ENCODE measurements at regions not wholly inside any gene's neighbourhood (a gene's known extent, or its start where the extent isn't known, plus 50 kb on each side); places are given as distances from the start of the nearest gene placed in this dataset.

DNA sequence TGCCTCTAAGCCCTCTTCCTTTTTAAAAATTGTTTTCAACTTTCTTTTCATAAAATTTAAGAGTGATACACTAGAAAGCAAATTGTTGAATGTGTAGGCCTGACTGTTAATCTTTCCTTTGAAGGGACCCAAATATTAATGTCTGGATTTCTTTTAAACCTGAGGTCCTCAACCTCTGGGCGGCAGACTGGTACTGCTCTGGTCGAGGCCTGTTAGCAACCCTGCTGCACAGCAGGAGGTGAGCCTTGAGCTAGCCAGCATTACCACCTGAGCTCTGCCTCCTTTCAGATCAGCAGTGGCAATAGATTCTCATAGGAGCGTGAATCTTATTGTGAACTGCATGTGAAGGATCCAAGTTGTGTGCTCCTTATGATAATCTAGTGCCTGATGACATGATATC, 191.2 kb downstream of the MANEA start:
- WGBS (ENCODE audit: insufficient coverage, insufficient read length): no CpG with 5 or more reads among the region's 3 CpGs
- H3K9me3 ChIP-seq (ENCODE audit: control insufficient read depth, insufficient read depth, low read length): no peaks in the 10 kb centered on the region
- DNase-seq (ENCODE audit: low read depth, low spot score): peak; percentile 20

GRCh38 chr6:95777338-95777737, 200.0 kb downstream of the MANEA start:
- no peak for DNase-seq (ENCODE audit: low read depth, low spot score)
- H3K4me1 ChIP-seq (ENCODE audit: control insufficient read depth, insufficient read depth, low read length): no peaks in the 10 kb centered on the region
- H3K9me3 ChIP-seq (ENCODE audit: control insufficient read depth, insufficient read depth, low read length): no peaks in the 10 kb centered on the region
- no peak overlapping the region for H3K27ac ChIP-seq (ENCODE audit: low read length)
- no peaks in the 10 kb centered on the region for H3K36me3 ChIP-seq (ENCODE audit: control insufficient read depth, insufficient read depth, low read length)
- WGBS (ENCODE audit: insufficient coverage, insufficient read length): no CpG with 5 or more reads among the region's 2 CpGs
- H3K4me3 ChIP-seq (ENCODE audit: low read length): no peak overlapping the region
- H3K27me3 ChIP-seq (ENCODE audit: control insufficient read depth, insufficient read depth, low read length): no peaks in the 10 kb centered on the region

More for the DNA sequence above, 191.2 kb downstream of the MANEA start:
- no peaks in the 10 kb centered on the region for H3K27me3 ChIP-seq (ENCODE audit: control insufficient read depth, insufficient read depth, low read length)
- H3K4me1 ChIP-seq (ENCODE audit: control insufficient read depth, insufficient read depth, low read length): no peaks in the 10 kb centered on the region
- H3K27ac ChIP-seq (ENCODE audit: low read length): no peak overlapping the region
- H3K36me3 ChIP-seq (ENCODE audit: control insufficient read depth, insufficient read depth, low read length): no peaks in the 10 kb centered on the region
- no peak overlapping the region for H3K4me3 ChIP-seq (ENCODE audit: low read length)

DNA sequence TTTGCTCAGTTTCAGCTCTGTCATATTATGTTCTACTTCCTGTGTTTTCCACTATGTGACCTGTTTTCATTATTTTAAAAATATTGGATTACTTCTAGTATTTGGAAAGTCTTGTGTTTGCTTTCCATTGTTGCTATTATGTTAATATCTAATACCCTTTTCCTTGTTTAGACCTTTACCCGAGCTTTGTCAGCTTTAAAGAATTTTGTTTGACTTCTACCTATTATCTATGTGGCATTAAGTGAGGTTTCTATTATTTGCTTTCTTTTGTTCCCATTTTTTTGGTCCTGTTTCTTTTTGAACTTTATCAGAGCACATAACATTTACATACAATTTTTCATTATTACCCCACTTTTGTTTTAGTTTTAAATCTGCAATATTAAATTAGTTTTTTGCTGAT, 202.7 kb downstream of the MANEA start:
- Histone ChIP-seq H3K9me3 (ENCODE audit: control insufficient read depth, insufficient read depth, low read length) (no peaks in the 10 kb centered on the region), H3K4me3 (ENCODE audit: low read length) (no peak overlapping the region), H3K4me1 (ENCODE audit: control insufficient read depth, insufficient read depth, low read length) (no peaks in the 10 kb centered on the region), H3K27ac (ENCODE audit: low read length) (no peak overlapping the region), H3K27me3 (ENCODE audit: control insufficient read depth, insufficient read depth, low read length) (no peaks in the 10 kb centered on the region), H3K36me3 (ENCODE audit: control insufficient read depth, insufficient read depth, low read length) (no peaks in the 10 kb centered on the region)
- no peak for DNase-seq (ENCODE audit: low read depth, low spot score)
- WGBS (ENCODE audit: insufficient coverage, insufficient read length): no CpG with 5 or more reads among the region's 1 CpG

DNA sequence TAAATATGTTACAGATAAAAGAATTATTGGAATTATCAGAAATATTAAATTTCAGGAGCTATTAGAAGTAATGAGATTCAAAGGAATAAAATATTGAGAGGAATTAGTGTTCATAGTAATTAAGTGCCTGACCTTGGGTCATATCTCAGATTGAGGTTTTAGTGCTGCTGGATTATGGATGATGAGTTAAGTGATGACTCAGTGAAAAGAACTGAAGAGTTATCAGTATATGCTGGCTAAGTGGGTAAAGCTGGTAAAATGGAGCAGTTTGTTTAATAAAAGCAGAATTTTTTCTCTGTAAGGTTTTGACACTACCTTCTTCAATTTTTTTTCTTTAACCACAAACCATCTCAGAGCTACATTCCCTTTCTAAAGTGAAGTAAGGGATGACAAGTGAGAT, 206.7 kb downstream of the MANEA start:
- Histone ChIP-seq H3K36me3 (ENCODE audit: control insufficient read depth, insufficient read depth, low read length) (no peaks in the 10 kb centered on the region), H3K4me3 (ENCODE audit: low read length) (no peak overlapping the region), H3K27me3 (ENCODE audit: control insufficient read depth, insufficient read depth, low read length) (no peaks in the 10 kb centered on the region), H3K9me3 (ENCODE audit: control insufficient read depth, insufficient read depth, low read length) (no peaks in the 10 kb centered on the region), H3K4me1 (ENCODE audit: control insufficient read depth, insufficient read depth, low read length) (no peaks in the 10 kb centered on the region), H3K27ac (ENCODE audit: low read length) (no peak overlapping the region)
- no peak for DNase-seq (ENCODE audit: low read depth, low spot score)

DNA sequence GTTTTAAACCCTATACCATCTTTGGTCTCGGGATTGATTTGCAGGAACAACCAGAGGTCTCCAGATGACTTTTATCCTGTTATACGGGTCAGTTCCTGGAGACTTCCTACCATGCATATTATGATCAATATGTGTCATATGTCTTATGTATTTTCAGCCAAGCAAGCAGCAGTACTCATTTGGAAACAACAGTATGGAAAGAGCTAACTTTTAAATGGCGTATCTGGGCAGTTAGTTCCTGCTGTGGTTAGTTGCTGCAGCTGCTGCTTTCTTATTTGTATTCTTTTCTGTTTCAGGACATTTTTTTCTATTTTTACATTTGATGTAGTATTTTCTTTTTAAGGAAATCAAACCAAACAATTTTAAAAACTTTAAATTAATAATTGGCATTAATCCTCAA, 207.5 kb downstream of the MANEA start:
- Histone ChIP-seq H3K36me3 (ENCODE audit: control insufficient read depth, insufficient read depth, low read length) (no peaks in the 10 kb centered on the region), H3K4me1 (ENCODE audit: control insufficient read depth, insufficient read depth, low read length) (no peaks in the 10 kb centered on the region), H3K4me3 (ENCODE audit: low read length) (no peak overlapping the region), H3K27ac (ENCODE audit: low read length) (no peak overlapping the region), H3K27me3 (ENCODE audit: control insufficient read depth, insufficient read depth, low read length) (no peaks in the 10 kb centered on the region), H3K9me3 (ENCODE audit: control insufficient read depth, insufficient read depth, low read length) (no peaks in the 10 kb centered on the region)
- WGBS (ENCODE audit: insufficient coverage, insufficient read length): no CpG with 5 or more reads among the region's 3 CpGs
- no peak for DNase-seq (ENCODE audit: low read depth, low spot score)

GRCh38 chr6:95785785-95786184, 208.4 kb downstream of the MANEA start:
- Histone ChIP-seq H3K27ac (ENCODE audit: low read length) (no peak overlapping the region), H3K9me3 (ENCODE audit: control insufficient read depth, insufficient read depth, low read length) (no peaks in the 10 kb centered on the region), H3K27me3 (ENCODE audit: control insufficient read depth, insufficient read depth, low read length) (no peaks in the 10 kb centered on the region), H3K36me3 (ENCODE audit: control insufficient read depth, insufficient read depth, low read length) (no peaks in the 10 kb centered on the region), H3K4me3 (ENCODE audit: low read length) (no peak overlapping the region), H3K4me1 (ENCODE audit: control insufficient read depth, insufficient read depth, low read length) (no peaks in the 10 kb centered on the region)
- no CpG with 5 or more reads among the region's 2 CpGs for WGBS (ENCODE audit: insufficient coverage, insufficient read length)
- DNase-seq (ENCODE audit: low read depth, low spot score): no peak

DNA sequence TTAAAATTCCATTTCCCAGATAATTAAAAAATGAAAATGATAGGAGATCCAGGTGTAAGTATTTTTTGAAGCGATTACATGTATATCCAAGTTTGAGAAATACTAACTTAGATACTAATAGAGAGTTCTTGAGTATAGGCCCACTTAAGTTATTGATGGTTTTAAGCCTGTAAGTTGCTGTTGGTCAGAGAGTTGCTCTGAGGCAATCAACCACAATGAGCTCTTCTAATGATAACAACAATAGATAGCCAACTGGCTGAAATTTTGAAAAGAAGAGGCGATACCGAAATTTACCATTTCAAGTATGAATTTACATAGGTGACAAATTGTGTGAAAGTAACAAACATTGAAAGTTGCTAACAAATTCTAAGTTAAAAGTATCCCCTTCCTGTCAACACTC, 209.5 kb downstream of the MANEA start:
- H3K27me3 ChIP-seq (ENCODE audit: control insufficient read depth, insufficient read depth, low read length): no peaks in the 10 kb centered on the region
- no peak overlapping the region for H3K27ac ChIP-seq (ENCODE audit: low read length)
- no peaks in the 10 kb centered on the region for H3K36me3 ChIP-seq (ENCODE audit: control insufficient read depth, insufficient read depth, low read length)
- H3K4me3 ChIP-seq (ENCODE audit: low read length): no peak overlapping the region
- WGBS (ENCODE audit: insufficient coverage, insufficient read length): no CpG with 5 or more reads among the region's 3 CpGs
- H3K4me1 ChIP-seq (ENCODE audit: control insufficient read depth, insufficient read depth, low read length): no peaks in the 10 kb centered on the region
- DNase-seq (ENCODE audit: low read depth, low spot score): no peak
- no peaks in the 10 kb centered on the region for H3K9me3 ChIP-seq (ENCODE audit: control insufficient read depth, insufficient read depth, low read length)

GRCh38 chr6:95790787-95791186, 213.5 kb downstream of the MANEA start:
- no CpG with 5 or more reads among the region's 7 CpGs for WGBS (ENCODE audit: insufficient coverage, insufficient read length)
- no peaks in the 10 kb centered on the region for H3K4me1 ChIP-seq (ENCODE audit: control insufficient read depth, insufficient read depth, low read length)
- H3K27ac ChIP-seq (ENCODE audit: low read length): no peak overlapping the region
- no peaks in the 10 kb centered on the region for H3K27me3 ChIP-seq (ENCODE audit: control insufficient read depth, insufficient read depth, low read length)
- no peaks in the 10 kb centered on the region for H3K36me3 ChIP-seq (ENCODE audit: control insufficient read depth, insufficient read depth, low read length)
- H3K4me3 ChIP-seq (ENCODE audit: low read length): no peak overlapping the region
- no peak for DNase-seq (ENCODE audit: low read depth, low spot score)
- H3K9me3 ChIP-seq (ENCODE audit: control insufficient read depth, insufficient read depth, low read length): no peaks in the 10 kb centered on the region

- Histone ChIP-seq H3K36me3 (ENCODE audit: control insufficient read depth, insufficient read depth, low read length) (no peaks in the 10 kb centered on the region), H3K4me1 (ENCODE audit: control insufficient read depth, insufficient read depth, low read length) (no peaks in the 10 kb centered on the region), H3K27ac (ENCODE audit: low read length) (no peak overlapping the region), H3K27me3 (ENCODE audit: control insufficient read depth, insufficient read depth, low read length) (no peaks in the 10 kb centered on the region), H3K4me3 (ENCODE audit: low read length) (no peak overlapping the region), H3K9me3 (ENCODE audit: control insufficient read depth, insufficient read depth, low read length) (no peaks in the 10 kb centered on the region)
- DNase-seq (ENCODE audit: low read depth, low spot score): no peak
Measured at GRCh38 chr6:95794749-95795148, 217.4 kb downstream of the MANEA start.

DNA sequence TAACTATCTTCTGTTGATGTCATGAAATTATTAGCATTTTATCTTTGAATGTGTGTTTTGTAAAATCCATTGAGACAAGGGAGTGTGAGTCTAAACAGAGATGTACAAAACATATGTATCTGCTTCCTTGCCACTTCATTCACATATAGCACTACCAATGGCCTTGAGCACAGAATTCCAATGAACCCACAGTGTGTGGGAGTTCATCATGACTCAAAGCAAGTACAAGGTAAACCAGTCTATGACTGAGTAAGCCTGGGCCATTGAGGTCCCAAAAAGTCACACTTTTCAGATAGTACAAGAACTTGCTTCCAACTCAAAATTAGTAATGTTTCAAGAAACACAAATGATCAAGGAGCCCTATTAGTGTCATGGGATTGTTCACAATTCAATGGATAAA, 218.6 kb downstream of the MANEA start:
- Histone ChIP-seq H3K4me3 (ENCODE audit: low read length) (no peak overlapping the region), H3K9me3 (ENCODE audit: control insufficient read depth, insufficient read depth, low read length) (no peaks in the 10 kb centered on the region), H3K4me1 (ENCODE audit: control insufficient read depth, insufficient read depth, low read length) (no peaks in the 10 kb centered on the region), H3K27ac (ENCODE audit: low read length) (no peak overlapping the region), H3K27me3 (ENCODE audit: control insufficient read depth, insufficient read depth, low read length) (no peaks in the 10 kb centered on the region), H3K36me3 (ENCODE audit: control insufficient read depth, insufficient read depth, low read length) (no peaks in the 10 kb centered on the region)
- DNase-seq (ENCODE audit: low read depth, low spot score): no peak

DNA sequence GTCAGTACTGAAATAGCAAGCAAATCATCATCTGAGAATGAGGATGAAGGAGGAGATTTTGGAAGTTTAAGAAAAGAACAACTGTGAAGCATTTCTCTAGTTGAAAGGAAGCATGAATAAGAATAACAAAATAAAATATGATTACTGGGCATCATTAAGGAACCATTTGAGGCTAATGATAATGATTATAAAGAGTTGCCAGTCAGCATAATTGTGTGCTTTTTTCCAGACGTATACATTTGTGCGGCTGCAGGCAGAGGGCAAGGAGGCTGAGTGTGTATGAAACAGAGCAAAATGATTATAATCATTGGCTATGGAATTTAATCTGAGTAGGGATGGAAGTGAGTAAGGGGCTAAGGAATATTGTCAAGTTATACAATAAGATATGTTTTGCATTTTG, 218.7 kb upstream of the FUT9 start:
- Histone ChIP-seq H3K4me3 (ENCODE audit: low read length) (no peak overlapping the region), H3K9me3 (ENCODE audit: control insufficient read depth, insufficient read depth, low read length) (no peaks in the 10 kb centered on the region), H3K4me1 (ENCODE audit: control insufficient read depth, insufficient read depth, low read length) (no peaks in the 10 kb centered on the region), H3K36me3 (ENCODE audit: control insufficient read depth, insufficient read depth, low read length) (no peaks in the 10 kb centered on the region), H3K27ac (ENCODE audit: low read length) (no peak overlapping the region), H3K27me3 (ENCODE audit: control insufficient read depth, insufficient read depth, low read length) (peaks cover 1% of the 10 kb centered on the region; the same call in 1 of the 2 replicates)
- DNase-seq (ENCODE audit: low read depth, low spot score): no peak
- no CpG with 5 or more reads among the region's 2 CpGs for WGBS (ENCODE audit: insufficient coverage, insufficient read length)
